ENCODE measurements at regions not wholly inside any gene's neighbourhood (a gene's known extent, or its start where the extent isn't known, plus 50 kb on each side); places are given as distances from the start of the nearest gene placed in this dataset.

DNA sequence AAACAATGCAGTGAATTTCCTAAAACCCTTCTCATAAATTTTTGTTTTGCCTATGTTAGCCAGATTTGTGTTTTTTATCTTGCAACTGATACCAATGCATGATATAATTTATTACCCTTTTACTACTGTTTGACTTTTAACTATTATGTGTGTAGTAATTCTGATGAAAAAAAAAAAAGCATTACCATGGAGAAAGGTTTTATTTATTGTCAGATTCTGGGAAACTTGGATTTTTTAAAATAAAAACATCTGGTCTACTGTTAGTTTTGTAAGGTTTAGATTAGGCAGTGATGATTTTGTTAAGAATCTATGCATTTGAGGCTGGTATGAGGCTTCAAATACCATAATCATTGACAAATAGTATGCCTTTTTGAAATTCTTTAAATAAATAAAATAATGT, 470.4 kb upstream of the ROBO1 start:
- TF ChIP-seq YY1 (IDR thresholded peaks at IDR 0.05) (no peak), HNF4G (IDR thresholded peaks at IDR 0.05) (no peak), SP1 (IDR thresholded peaks at IDR 0.05) (no peak)
